ENCODE measurements at regions not wholly inside any gene's neighbourhood (a gene's known extent, or its start where the extent isn't known, plus 50 kb on each side); places are given as distances from the start of the nearest gene placed in this dataset.

DNA sequence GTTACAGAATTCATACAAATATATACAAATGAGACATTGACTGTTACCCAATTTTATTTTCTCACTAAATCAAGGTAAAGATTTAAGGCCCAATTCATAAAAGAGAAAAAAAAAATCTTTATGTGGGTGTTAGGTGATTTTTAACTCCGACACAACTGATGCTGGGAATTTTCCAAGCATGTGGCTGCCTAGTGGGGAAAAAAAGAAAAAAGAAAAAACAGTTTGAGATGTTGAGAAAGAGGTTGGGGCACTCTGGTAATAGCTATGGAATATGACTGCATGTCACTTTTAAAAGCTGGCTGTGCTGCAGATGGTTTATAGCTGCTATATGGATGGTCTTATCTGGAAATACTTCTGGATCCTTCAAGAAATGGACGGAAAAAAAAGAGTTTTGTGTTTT lies 739.9 kb upstream of the SOX9 start:
- TF ChIP-seq, protein P1, sequence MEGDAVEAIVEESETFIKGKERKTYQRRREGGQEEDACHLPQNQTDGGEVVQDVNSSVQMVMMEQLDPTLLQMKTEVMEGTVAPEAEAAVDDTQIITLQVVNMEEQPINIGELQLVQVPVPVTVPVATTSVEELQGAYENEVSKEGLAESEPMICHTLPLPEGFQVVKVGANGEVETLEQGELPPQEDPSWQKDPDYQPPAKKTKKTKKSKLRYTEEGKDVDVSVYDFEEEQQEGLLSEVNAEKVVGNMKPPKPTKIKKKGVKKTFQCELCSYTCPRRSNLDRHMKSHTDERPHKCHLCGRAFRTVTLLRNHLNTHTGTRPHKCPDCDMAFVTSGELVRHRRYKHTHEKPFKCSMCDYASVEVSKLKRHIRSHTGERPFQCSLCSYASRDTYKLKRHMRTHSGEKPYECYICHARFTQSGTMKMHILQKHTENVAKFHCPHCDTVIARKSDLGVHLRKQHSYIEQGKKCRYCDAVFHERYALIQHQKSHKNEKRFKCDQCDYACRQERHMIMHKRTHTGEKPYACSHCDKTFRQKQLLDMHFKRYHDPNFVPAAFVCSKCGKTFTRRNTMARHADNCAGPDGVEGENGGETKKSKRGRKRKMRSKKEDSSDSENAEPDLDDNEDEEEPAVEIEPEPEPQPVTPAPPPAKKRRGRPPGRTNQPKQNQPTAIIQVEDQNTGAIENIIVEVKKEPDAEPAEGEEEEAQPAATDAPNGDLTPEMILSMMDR (IDR thresholded peaks at IDR 0.05): no peak
- Histone ChIP-seq H3K27ac (no peak overlapping the region), H3K27me3 (no peaks in the 10 kb centered on the region), H3K4me1 (no peaks in the 10 kb centered on the region), H3K36me3 (no peaks in the 10 kb centered on the region), H3K4me3 (no peak overlapping the region), H3K9me3 (no peaks in the 10 kb centered on the region)
- DNase-seq (ENCODE audit: low spot score in 2 of 2): no peak
- intact Hi-C loops (cut with DNase I): no loop called here

DNA sequence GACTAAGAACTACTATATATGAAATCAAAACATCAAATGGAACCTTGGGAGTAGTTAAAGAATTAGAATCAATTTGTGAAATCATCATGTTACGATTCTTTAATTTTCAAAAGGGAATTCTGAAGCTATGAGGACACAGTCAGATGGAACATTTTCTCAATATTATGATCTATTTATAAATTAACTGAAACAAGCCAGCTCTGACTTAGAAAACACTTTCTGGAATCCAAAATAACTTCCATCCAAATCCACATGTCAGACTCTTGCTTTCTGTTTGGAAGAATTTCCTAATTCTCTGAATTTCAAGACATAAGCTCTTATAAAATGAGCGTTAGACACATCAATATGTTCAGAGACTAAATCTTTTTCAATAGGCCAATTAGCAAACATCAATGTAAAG lies 737.7 kb upstream of the SOX9 start:
- H3K4me1 ChIP-seq: no peaks in the 10 kb centered on the region
- H3K9me3 ChIP-seq: no peaks in the 10 kb centered on the region
- H3K27ac ChIP-seq: no peak overlapping the region
- H3K27me3 ChIP-seq: no peaks in the 10 kb centered on the region
- no peak for DNase-seq (ENCODE audit: low spot score in 2 of 2)
- intact Hi-C loops (cut with DNase I): no loop called here
- H3K36me3 ChIP-seq: no peaks in the 10 kb centered on the region
- H3K4me3 ChIP-seq: no peak overlapping the region
- TF ChIP-seq, protein P1 (IDR thresholded peaks at IDR 0.05): no peak

DNA sequence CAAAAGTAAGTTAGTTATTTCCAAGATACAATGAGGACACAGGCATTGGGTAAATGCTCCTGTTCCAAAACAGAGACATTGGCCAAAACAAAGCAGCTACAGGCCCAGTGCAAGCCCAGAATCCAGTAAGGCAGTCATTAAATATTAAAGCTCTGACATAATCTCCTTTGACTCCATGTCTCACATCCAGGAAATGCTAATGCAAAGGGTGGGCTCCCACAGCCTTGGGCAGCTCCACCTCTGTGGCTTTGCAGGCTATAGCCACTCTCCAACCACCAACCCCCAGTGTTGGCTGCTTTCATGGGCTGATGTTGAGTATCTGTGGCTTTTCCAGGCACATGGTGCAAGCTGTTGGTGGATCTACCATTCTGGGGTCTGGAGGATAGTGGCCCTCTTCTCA lies 733.4 kb upstream of the SOX9 start:
- Histone ChIP-seq H3K9me3 (no peaks in the 10 kb centered on the region), H3K4me1 (no peaks in the 10 kb centered on the region), H3K4me3 (no peak overlapping the region), H3K36me3 (no peaks in the 10 kb centered on the region), H3K27ac (no peak overlapping the region), H3K27me3 (no peaks in the 10 kb centered on the region)
- TF ChIP-seq, protein P1 (IDR thresholded peaks at IDR 0.05): no peak
- no peak for DNase-seq (ENCODE audit: low spot score in 2 of 2)
- intact Hi-C loops (cut with DNase I): no loop called here

DNA sequence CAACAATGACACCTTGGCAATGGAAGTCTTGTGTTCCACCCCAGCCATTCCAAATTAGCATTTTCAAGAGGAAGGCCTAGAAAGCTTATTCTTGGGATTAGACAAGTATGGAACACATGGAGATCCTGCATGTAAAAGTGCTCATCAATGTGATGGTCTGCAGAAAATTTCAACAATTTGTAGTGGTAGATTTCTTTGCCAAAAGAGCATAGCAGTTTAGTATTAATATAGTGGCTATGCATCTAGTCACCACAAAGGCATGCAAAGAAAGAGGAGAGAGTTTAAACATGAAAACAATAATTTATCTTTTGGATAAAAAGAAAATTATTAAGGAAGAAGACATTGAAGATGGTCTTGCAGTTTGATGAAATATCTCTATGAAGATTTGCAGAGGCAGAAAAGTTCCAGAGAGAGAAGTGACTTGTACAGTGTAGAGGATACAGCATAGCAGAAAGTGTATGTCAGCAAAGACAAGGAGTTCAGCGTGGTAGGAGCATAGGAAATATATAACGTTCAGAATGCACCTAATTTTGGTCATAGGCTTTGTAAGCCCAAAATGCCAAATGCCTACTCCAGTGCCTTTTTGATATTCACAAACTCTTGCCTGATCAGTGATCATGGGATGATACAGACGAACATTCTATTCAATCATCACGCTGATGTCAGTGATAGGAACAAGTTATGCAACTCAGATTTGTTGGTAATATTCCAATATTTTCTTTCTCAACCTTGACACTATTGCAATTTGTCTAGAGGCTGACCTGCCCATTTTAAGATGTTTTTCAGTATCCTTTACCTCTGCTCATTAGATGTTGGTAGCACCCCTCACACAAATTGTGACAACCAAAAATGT lies 727.9 kb upstream of the SOX9 start:
- no peaks in the 10 kb centered on the region for H3K36me3 ChIP-seq
- H3K4me1 ChIP-seq: no peaks in the 10 kb centered on the region
- DNase-seq (ENCODE audit: low spot score in 2 of 2): no peak
- TF ChIP-seq, protein P1 (IDR thresholded peaks at IDR 0.05): no peak
- intact Hi-C loops (cut with DNase I): no loop called here
- no peaks in the 10 kb centered on the region for H3K9me3 ChIP-seq
- H3K27me3 ChIP-seq: no peaks in the 10 kb centered on the region
- no peak overlapping the region for H3K27ac ChIP-seq
- no peak overlapping the region for H3K4me3 ChIP-seq

DNA sequence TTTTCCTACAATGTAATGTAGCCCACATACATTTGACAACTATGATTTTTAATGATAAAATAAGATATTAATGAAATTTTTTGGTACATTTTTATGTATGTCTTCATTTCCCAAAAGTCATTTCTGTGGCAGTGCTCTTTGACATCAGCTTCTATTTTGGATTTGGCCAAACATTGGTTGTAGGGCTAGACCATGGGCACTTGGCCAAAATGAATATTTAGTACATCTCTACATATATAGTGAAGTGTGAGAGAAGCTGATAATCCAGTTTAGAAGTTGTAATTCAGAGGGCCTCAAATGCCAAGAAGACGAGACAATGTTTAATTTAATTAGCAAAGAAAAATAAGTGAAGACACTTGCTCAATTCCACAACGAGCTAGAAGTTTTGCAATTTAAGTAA lies 724.9 kb upstream of the SOX9 start:
- no peaks in the 10 kb centered on the region for H3K36me3 ChIP-seq
- intact Hi-C loops (cut with DNase I): no loop called here
- TF ChIP-seq, protein P1 (IDR thresholded peaks at IDR 0.05): no peak

More for the DNA sequence above, 724.9 kb upstream of the SOX9 start:
- H3K4me3 ChIP-seq: no peak overlapping the region
- no peaks in the 10 kb centered on the region for H3K9me3 ChIP-seq
- no peaks in the 10 kb centered on the region for H3K27me3 ChIP-seq
- no peak overlapping the region for H3K27ac ChIP-seq
- DNase-seq (ENCODE audit: low spot score in 2 of 2): no peak
- H3K4me1 ChIP-seq: no peaks in the 10 kb centered on the region
